GM12891 (cell line): ENCODE measurements at regions not wholly inside any gene's neighbourhood (a gene's known extent, or its start where the extent isn't known, plus 50 kb on each side); places are given as distances from the start of the nearest gene placed in this dataset.

ENCODE experiments used
- PAX5 ChIP-seq: IDR thresholded peaks from 2 replicates; pipeline ENCODE4 v1.6.1; 2011; ENCODE audit warnings: low read length, moderate library complexity, mild to moderate bottlenecking; ENCODE audit not compliant: insufficient read depth, severe bottlenecking
- POLR2A ChIP-seq: IDR thresholded peaks from 2 replicates; pipeline ENCODE4 v1.6.1; 2011; ENCODE audit warnings: low read depth, low read length, control low read depth
- POLR2AphosphoS5 ChIP-seq: IDR thresholded peaks from 2 replicates; pipeline ENCODE4 v1.6.1; 2011; ENCODE audit warnings: low read depth, low read length, control low read depth
- POU2F2 ChIP-seq: IDR thresholded peaks from 2 replicates; pipeline ENCODE4 v1.6.1; 2011; ENCODE audit warnings: low read depth, mild to moderate bottlenecking, control low read depth, low read length, moderate library complexity
- SPI1 ChIP-seq: IDR thresholded peaks from 2 replicates; pipeline ENCODE4 v1.6.1; 2011; ENCODE audit warnings: low read depth, low read length, control low read depth
- TAF1 ChIP-seq: IDR thresholded peaks from 2 replicates; pipeline ENCODE4 v1.6.1; 2011; ENCODE audit warnings: low read depth, low read length, control low read depth

- TF ChIP-seq POLR2AphosphoS5 (no peak), POLR2A (no peak), POU2F2 (no peak), TAF1 (no peak), SPI1 (no peak), PAX5 (no peak)
Measured at GRCh38 chr18:6589923-6590322, 139.6 kb upstream of the ARHGAP28 start.
